ENCODE measurements at regions not wholly inside any gene's neighbourhood (a gene's known extent, or its start where the extent isn't known, plus 50 kb on each side); places are given as distances from the start of the nearest gene placed in this dataset.

DNA sequence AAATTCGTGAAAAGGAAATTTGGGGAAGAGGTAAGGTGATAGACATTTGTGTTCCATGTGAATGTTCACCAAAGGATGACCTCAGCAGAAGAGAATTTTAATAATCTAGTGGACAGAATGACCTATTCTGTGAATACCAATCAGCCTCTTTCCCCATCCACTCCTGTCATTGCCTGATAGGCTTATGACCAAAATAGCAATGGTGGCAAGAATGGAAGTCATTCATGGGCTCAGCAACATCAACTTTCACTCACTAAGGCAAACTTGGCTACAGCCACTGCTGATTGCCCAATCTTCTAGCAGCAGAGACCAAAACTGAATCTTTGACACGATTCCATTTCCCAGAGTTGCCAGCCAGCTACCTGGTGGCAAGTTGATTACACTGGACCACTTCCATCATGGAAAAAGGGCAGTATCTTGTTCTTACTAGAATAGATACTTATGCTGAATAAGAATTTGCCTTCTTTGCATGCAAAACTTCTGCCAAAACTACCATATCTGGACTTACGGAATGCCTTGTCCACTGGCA, 348.7 kb upstream of the PBX1 start:
- H4K20me1 ChIP-seq (ENCODE audit: insufficient read depth): no peaks in the 10 kb centered on the region
- TF ChIP-seq, protein P1, sequence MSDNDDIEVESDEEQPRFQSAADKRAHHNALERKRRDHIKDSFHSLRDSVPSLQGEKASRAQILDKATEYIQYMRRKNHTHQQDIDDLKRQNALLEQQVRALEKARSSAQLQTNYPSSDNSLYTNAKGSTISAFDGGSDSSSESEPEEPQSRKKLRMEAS (IDR thresholded peaks at IDR 0.05): no peak
- TF ChIP-seq ZFX (IDR thresholded peaks at IDR 0.05) (no peak), FOSL1 (IDR thresholded peaks at IDR 0.05; ENCODE audit: low read depth) (no peak), TCF7L2 (IDR thresholded peaks at IDR 0.05; ENCODE audit: borderline replicate concordance, extremely low read depth, insufficient read depth, insufficient read length) (no peak)
- H3K4me1 ChIP-seq (ENCODE audit: control insufficient read depth in 1 of 2, insufficient read depth in 2 of 2, low read length in 2 of 2): no peaks in the 10 kb centered on the region
- H3K9ac ChIP-seq (ENCODE audit: low read length): no peak overlapping the region
- CTCF ChIA-PET: no interaction called here
- no peaks in the 10 kb centered on the region for H3K36me3 ChIP-seq (ENCODE audit: control insufficient read depth in 1 of 2, insufficient read depth in 2 of 2, low read length in 2 of 2)
- no peaks in the 10 kb centered on the region for H3K27me3 ChIP-seq (ENCODE audit: insufficient read depth, low read length)
- no peak overlapping the region for H3K27ac ChIP-seq (ENCODE audit: low read depth, low read length)
- no TSS peak for BruUV-seq (replicated peaks)
- RAD21 ChIA-PET (ENCODE audit: low non-redundant PET in 1 of 2, low total read pairs in 2 of 2, uncharacterized antibody in 2 of 2, unreplicated experiment in 2 of 2): no interaction called here
- H3K79me2 ChIP-seq (ENCODE audit: insufficient read depth, low read length): no peaks in the 10 kb centered on the region
- ATAC-seq (no peak), DNase-seq (ENCODE audit: low read depth, low spot score) (no peak)
- no peaks in the 10 kb centered on the region for H3K9me3 ChIP-seq (ENCODE audit: control insufficient read depth in 1 of 2, insufficient read depth in 1 of 2, low read depth in 1 of 2, low read length in 2 of 2)
- POLR2A ChIA-PET: no interaction called here
- intact Hi-C loops (cut with micrococcal nuclease): no loop called here
- H2AFZ ChIP-seq (ENCODE audit: low read depth, low read length, poor library complexity, severe bottlenecking): no peak overlapping the region
- no peaks in the 10 kb centered on the region for H3K9me2 ChIP-seq (ENCODE audit: insufficient read depth)
- H3K4me2 ChIP-seq (ENCODE audit: low read length): no peak overlapping the region
- no peak overlapping the region for H3K4me3 ChIP-seq (replicated peaks in 1 of 2; ENCODE audit: low read depth in 1 of 2, low read length in 2 of 2)

DNA sequence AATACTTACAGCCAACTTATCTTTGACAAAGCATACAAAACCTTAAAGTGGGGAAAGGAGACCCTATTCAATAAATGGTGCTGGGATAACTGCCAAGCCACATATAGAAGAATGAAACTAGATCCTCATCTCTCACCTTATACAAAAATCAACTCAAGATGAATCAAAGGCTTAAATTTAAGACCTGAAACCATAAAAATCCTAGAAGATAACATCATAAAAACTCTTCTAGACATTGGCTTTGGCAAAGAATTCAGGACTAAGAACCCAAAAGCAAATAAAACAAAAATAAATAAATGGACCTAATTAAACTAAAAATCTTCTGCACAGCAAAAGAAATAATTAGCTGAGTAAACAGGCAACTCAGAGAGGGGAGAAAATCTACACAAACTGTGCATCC, 335.6 kb upstream of the PBX1 start:
- ChIA-PET CTCF (no interaction called here), RAD21 (ENCODE audit: low non-redundant PET in 1 of 2, low total read pairs in 2 of 2, uncharacterized antibody in 2 of 2, unreplicated experiment in 2 of 2) (no interaction called here), POLR2A (no interaction called here)
- H3K4me2 ChIP-seq (ENCODE audit: low read length): no peak overlapping the region
- H2AFZ ChIP-seq (ENCODE audit: low read depth, low read length, poor library complexity, severe bottlenecking): no peak overlapping the region
- ATAC-seq: no peak
- intact Hi-C loops (cut with micrococcal nuclease): no loop called here
- H3K4me1 ChIP-seq (ENCODE audit: control insufficient read depth in 1 of 2, insufficient read depth in 2 of 2, low read length in 2 of 2): no peaks in the 10 kb centered on the region
- H3K4me3 ChIP-seq (replicated peaks in 1 of 2; ENCODE audit: low read depth in 1 of 2, low read length in 2 of 2): no peak overlapping the region
- H3K27ac ChIP-seq (ENCODE audit: low read depth, low read length): no peak overlapping the region
- BruUV-seq (replicated peaks): no TSS peak
- DNase-seq (ENCODE audit: low read depth, low spot score): no peak
- no peaks in the 10 kb centered on the region for H3K79me2 ChIP-seq (ENCODE audit: insufficient read depth, low read length)
- no peaks in the 10 kb centered on the region for H3K27me3 ChIP-seq (ENCODE audit: insufficient read depth, low read length)
- H3K9ac ChIP-seq (ENCODE audit: low read length): no peak overlapping the region
- no peaks in the 10 kb centered on the region for H3K9me2 ChIP-seq (ENCODE audit: insufficient read depth)
- no peaks in the 10 kb centered on the region for H4K20me1 ChIP-seq (ENCODE audit: insufficient read depth)
- no peaks in the 10 kb centered on the region for H3K36me3 ChIP-seq (ENCODE audit: control insufficient read depth in 1 of 2, insufficient read depth in 2 of 2, low read length in 2 of 2)
- no peaks in the 10 kb centered on the region for H3K9me3 ChIP-seq (ENCODE audit: control insufficient read depth in 1 of 2, insufficient read depth in 1 of 2, low read depth in 1 of 2, low read length in 2 of 2)
- TF ChIP-seq POLR2AphosphoS5 (IDR thresholded peaks at IDR 0.05; ENCODE audit: low read depth, low read length) (no peak), POLR2A (IDR thresholded peaks at IDR 0.05; ENCODE audit: borderline replicate concordance, extremely low read depth, insufficient read depth, insufficient read length) (no peak), TCF7L2 (IDR thresholded peaks at IDR 0.05; ENCODE audit: borderline replicate concordance, extremely low read depth, insufficient read depth, insufficient read length) (no peak), CBX3 (IDR thresholded peaks at IDR 0.05; ENCODE audit: low read depth) (no peak), SIN3A (IDR thresholded peaks at IDR 0.05; ENCODE audit: low read depth) (no peak), EZH2 (IDR thresholded peaks at IDR 0.05) (no peak), CEBPB (IDR thresholded peaks at IDR 0.05; ENCODE audit: low read depth) (no peak), SP1 (IDR thresholded peaks at IDR 0.05; ENCODE audit: low read depth) (no peak), ZNF274 (IDR thresholded peaks at IDR 0.05; ENCODE audit: low read depth, low read length) (no peak), ZFX (IDR thresholded peaks at IDR 0.05) (no peak), SRF (IDR thresholded peaks at IDR 0.05; ENCODE audit: low read depth) (no peak), FOSL1 (IDR thresholded peaks at IDR 0.05; ENCODE audit: low read depth) (no peak), EGR1 (IDR thresholded peaks at IDR 0.05; ENCODE audit: low read depth) (no peak), RAD21 (IDR thresholded peaks at IDR 0.05; ENCODE audit: low read depth) (no peak)
- TF ChIP-seq, protein P2, sequence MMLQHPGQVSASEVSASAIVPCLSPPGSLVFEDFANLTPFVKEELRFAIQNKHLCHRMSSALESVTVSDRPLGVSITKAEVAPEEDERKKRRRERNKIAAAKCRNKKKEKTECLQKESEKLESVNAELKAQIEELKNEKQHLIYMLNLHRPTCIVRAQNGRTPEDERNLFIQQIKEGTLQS (IDR thresholded peaks at IDR 0.05): no peak
- TF ChIP-seq, protein P3, sequence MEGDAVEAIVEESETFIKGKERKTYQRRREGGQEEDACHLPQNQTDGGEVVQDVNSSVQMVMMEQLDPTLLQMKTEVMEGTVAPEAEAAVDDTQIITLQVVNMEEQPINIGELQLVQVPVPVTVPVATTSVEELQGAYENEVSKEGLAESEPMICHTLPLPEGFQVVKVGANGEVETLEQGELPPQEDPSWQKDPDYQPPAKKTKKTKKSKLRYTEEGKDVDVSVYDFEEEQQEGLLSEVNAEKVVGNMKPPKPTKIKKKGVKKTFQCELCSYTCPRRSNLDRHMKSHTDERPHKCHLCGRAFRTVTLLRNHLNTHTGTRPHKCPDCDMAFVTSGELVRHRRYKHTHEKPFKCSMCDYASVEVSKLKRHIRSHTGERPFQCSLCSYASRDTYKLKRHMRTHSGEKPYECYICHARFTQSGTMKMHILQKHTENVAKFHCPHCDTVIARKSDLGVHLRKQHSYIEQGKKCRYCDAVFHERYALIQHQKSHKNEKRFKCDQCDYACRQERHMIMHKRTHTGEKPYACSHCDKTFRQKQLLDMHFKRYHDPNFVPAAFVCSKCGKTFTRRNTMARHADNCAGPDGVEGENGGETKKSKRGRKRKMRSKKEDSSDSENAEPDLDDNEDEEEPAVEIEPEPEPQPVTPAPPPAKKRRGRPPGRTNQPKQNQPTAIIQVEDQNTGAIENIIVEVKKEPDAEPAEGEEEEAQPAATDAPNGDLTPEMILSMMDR (IDR thresholded peaks at IDR 0.05 in 2 of 3, conservative IDR thresholded peaks at IDR 0.05 in 1 of 3; ENCODE audit: borderline replicate concordance in 1 of 3, insufficient read depth in 1 of 3, low read depth in 2 of 3, low read length in 2 of 3): no peak
- TF ChIP-seq, protein P4, sequence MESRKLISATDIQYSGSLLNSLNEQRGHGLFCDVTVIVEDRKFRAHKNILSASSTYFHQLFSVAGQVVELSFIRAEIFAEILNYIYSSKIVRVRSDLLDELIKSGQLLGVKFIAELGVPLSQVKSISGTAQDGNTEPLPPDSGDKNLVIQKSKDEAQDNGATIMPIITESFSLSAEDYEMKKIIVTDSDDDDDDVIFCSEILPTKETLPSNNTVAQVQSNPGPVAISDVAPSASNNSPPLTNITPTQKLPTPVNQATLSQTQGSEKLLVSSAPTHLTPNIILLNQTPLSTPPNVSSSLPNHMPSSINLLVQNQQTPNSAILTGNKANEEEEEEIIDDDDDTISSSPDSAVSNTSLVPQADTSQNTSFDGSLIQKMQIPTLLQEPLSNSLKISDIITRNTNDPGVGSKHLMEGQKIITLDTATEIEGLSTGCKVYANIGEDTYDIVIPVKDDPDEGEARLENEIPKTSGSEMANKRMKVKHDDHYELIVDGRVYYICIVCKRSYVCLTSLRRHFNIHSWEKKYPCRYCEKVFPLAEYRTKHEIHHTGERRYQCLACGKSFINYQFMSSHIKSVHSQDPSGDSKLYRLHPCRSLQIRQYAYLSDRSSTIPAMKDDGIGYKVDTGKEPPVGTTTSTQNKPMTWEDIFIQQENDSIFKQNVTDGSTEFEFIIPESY (IDR thresholded peaks at IDR 0.05; ENCODE audit: extremely low read depth, insufficient replicate concordance, low read length): no peak

Data from HCT116 (cell line).